WI38 (cell line): ENCODE measurements at regions not wholly inside any gene's neighbourhood (a gene's known extent, or its start where the extent isn't known, plus 50 kb on each side); places are given as distances from the start of the nearest gene placed in this dataset.

Experiments
- H3K4me3 ChIP-seq: 2 replicates; pipeline ENCODE4 v1.5.1; 2011; ENCODE audit warnings: low read depth, mild to moderate bottlenecking, control low read depth, low read length
- TF ChIP-seq, protein P1 (sequence below): IDR thresholded peaks from 2 replicates; pipeline ENCODE4 v1.5.1; 2012; ENCODE audit warnings: low read depth, mild to moderate bottlenecking, control low read depth, low read length

DNA sequence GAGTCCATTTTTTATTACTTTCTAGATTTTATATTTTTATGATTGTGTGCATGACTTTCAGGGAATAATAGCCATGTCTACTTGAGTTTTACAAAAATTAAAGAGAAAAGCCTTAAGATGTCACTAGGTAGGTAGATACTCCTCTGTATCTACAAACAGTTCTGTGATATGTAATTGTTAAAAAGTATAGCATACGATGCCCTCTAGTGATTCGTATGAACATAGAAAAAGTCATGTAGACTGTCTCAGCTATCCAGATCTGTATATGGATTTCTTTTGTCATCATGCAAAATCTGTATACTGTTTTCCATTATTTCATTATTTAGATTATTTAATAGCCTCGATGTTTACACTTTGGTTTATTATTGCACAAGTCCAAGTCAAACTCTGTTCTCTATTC lies 856.6 kb downstream of the CENPC start:
- TF ChIP-seq, protein P1, sequence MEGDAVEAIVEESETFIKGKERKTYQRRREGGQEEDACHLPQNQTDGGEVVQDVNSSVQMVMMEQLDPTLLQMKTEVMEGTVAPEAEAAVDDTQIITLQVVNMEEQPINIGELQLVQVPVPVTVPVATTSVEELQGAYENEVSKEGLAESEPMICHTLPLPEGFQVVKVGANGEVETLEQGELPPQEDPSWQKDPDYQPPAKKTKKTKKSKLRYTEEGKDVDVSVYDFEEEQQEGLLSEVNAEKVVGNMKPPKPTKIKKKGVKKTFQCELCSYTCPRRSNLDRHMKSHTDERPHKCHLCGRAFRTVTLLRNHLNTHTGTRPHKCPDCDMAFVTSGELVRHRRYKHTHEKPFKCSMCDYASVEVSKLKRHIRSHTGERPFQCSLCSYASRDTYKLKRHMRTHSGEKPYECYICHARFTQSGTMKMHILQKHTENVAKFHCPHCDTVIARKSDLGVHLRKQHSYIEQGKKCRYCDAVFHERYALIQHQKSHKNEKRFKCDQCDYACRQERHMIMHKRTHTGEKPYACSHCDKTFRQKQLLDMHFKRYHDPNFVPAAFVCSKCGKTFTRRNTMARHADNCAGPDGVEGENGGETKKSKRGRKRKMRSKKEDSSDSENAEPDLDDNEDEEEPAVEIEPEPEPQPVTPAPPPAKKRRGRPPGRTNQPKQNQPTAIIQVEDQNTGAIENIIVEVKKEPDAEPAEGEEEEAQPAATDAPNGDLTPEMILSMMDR = no peak
- no peak overlapping the region for H3K4me3 ChIP-seq

DNA sequence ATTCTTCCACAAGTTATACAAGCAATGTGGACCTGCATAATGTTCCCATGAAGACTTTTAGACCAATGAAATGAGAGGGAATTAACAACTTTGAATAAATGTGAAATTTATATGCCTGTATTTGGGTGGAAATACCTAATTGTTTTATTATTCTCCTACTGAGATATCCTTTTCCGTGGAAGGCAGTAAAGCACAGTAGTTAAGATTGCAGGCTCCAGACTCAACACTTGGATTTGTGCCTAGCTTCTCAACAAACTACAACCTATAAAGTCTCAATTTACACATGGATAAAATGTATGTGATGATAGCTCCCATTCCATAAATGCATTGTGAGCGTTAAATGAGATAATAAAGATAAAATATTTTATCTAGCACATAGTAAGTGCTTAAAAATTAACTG lies 857.8 kb downstream of the CENPC start:
- no peak overlapping the region for H3K4me3 ChIP-seq
- TF ChIP-seq, protein P1 = no peak

DNA sequence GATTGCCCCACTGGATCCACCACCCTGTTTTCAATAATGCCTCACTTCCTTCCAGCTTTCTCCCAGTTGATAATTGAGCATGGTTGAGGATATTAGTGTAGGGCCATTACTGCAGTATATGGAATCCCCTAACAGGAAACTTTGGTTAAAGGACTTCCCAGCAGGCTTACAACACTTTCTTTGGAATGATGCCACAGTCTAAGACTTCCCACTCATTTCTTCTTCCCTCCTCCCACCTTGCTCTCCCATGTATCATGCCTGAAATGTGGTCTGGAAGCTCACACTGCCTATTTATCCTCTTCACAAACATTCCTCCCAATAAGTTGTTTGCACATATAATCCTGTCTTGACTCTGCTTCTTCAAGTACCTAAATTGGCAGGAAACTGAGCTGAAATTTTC lies 863.3 kb downstream of the CENPC start:
- H3K4me3 ChIP-seq = no peak overlapping the region
- TF ChIP-seq, protein P1 = no peak

DNA sequence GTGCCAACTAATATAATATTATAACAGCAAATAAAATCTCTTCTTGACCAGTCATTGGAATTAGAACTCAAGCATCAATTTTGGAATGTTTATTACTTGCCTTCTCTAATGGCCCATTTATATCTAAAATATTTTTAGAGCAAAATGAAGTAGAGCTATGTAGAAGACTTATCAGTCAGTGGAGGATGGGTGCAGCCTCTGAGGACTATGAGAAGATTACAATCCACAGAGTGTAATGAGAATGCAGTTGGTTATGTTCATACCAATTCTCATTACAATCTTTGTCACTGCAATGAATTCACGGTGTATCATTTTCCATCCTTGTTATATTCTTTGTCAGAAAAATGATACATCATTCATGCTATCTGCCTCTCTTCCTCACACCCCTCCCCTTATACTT lies 878.1 kb downstream of the CENPC start:
- TF ChIP-seq, protein P1 = no peak
- no peak overlapping the region for H3K4me3 ChIP-seq

DNA sequence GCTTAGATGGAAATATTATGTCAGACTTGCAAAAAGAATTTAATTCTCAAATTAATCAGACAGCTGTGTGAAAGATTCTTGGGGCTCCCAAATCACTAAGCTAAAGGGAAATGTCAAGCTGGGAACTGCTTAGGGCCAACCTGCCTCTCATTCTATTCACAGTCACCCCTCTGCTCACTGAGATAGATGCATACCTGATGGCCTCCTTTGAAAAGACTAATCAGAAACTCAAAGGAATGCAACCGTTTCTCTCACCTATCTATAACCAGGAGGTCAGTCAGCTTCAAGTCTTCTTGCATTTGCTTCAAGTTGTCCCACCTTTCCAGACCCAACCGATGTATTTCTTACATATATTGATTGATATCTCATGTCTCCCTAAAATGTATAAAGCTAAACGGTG lies 882.7 kb downstream of the CENPC start:
- H3K4me3 ChIP-seq = no peak overlapping the region
- TF ChIP-seq, protein P1 = no peak

DNA sequence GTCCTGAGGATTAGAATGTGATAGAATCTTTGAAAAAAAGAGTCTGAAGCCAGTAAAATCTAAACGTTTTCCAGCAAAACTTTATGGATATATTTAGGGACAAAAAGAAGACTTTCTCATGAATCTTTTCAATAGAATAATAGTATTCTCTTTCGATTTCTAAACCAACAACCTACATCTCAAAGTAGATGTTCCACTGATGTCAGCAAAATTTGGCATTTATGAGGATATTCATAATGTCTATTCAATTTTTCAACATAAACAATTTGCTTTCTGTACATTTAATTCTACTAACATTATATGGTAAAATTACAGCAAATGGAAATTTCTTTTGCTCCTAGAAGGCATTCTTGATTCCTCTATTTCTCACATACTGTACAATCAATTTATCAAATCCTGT lies 886.5 kb downstream of the CENPC start:
- H3K4me3 ChIP-seq = no peak overlapping the region
- TF ChIP-seq, protein P1 = no peak

DNA sequence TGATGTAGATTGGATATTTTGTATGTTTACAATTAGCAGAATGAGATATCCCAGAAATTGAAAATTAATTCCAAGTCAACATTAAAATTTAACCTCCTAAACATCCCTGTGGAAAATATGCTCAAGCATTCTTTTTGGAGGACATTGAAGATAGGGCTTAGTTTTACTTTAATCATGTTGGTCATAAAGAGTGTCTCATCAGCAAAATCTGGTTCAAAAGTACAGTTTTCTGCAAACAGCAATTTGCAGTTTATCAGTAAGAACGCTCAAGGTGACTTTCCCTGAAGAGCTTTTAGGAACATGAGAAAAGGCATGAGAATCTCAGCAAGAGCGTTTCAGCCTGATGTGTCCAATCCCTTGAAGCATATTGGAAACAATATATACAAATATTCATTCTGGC lies 889.8 kb downstream of the CENPC start:
- H3K4me3 ChIP-seq = no peak overlapping the region
- TF ChIP-seq, protein P1 = no peak
